ENCODE measurements at regions not wholly inside any gene's neighbourhood (a gene's known extent, or its start where the extent isn't known, plus 50 kb on each side); places are given as distances from the start of the nearest gene placed in this dataset.
"Not testable (repeated sequence)": the region's sequence is repeated elsewhere in the genome, so short reads cannot be mapped to it uniquely, and the experiment has no call there.

- H3K27ac ChIP-seq (ENCODE audit: low read depth, low read length); H3K9me2 ChIP-seq (ENCODE audit: insufficient read depth); intact Hi-C loops (cut with micrococcal nuclease); H3K27me3 ChIP-seq (ENCODE audit: insufficient read depth, low read length); H3K36me3 ChIP-seq (ENCODE audit: control insufficient read depth in 1 of 2, insufficient read depth in 2 of 2, low read length in 2 of 2); H2AFZ ChIP-seq (ENCODE audit: low read depth, low read length, poor library complexity, severe bottlenecking); H3K9me3 ChIP-seq (ENCODE audit: control insufficient read depth in 1 of 2, insufficient read depth in 1 of 2, low read depth in 1 of 2, low read length in 2 of 2); ATAC-seq; H3K9ac ChIP-seq (ENCODE audit: low read length); H4K20me1 ChIP-seq (ENCODE audit: insufficient read depth); H3K4me1 ChIP-seq (ENCODE audit: control insufficient read depth in 1 of 2, insufficient read depth in 2 of 2, low read length in 2 of 2); DNase-seq (ENCODE audit: low read depth, low spot score); H3K79me2 ChIP-seq (ENCODE audit: insufficient read depth, low read length); H3K4me2 ChIP-seq (ENCODE audit: low read length); H3K4me3 ChIP-seq (replicated peaks in 1 of 2; ENCODE audit: low read depth in 1 of 2, low read length in 2 of 2); POLR2A ChIA-PET; BruUV-seq (replicated peaks); CTCF ChIA-PET; RAD21 ChIA-PET (ENCODE audit: low non-redundant PET in 1 of 2, low total read pairs in 2 of 2, uncharacterized antibody in 2 of 2, unreplicated experiment in 2 of 2): not testable (repeated sequence)
- peak; percentile 11; the same call in 1 of the 2 replicates for TF ChIP-seq RAD21 (IDR thresholded peaks at IDR 0.05; ENCODE audit: low read depth)
- TF ChIP-seq CTCF (IDR thresholded peaks at IDR 0.05 in 2 of 3, conservative IDR thresholded peaks at IDR 0.05 in 1 of 3; ENCODE audit: borderline replicate concordance in 1 of 3, insufficient read depth in 1 of 3, low read depth in 2 of 3, low read length in 2 of 3), result 0 out of 6 replicates have a peak, but pooled peaks of 1 of the 3 experiments have one; percentile 7
Measured at GRCh38 chr1:74949348-74949747, 184.8 kb upstream of the LHX8 start.

GRCh38 chr1:74951981-74952380 lies 182.2 kb upstream of the LHX8 start:
- H3K4me2 ChIP-seq (ENCODE audit: low read length); H3K4me3 ChIP-seq (replicated peaks in 1 of 2; ENCODE audit: low read depth in 1 of 2, low read length in 2 of 2); H3K9me2 ChIP-seq (ENCODE audit: insufficient read depth); H2AFZ ChIP-seq (ENCODE audit: low read depth, low read length, poor library complexity, severe bottlenecking); intact Hi-C loops (cut with micrococcal nuclease); CTCF ChIA-PET; H3K79me2 ChIP-seq (ENCODE audit: insufficient read depth, low read length); H3K27ac ChIP-seq (ENCODE audit: low read depth, low read length); H3K4me1 ChIP-seq (ENCODE audit: control insufficient read depth in 1 of 2, insufficient read depth in 2 of 2, low read length in 2 of 2); H4K20me1 ChIP-seq (ENCODE audit: insufficient read depth); RAD21 ChIA-PET (ENCODE audit: low non-redundant PET in 1 of 2, low total read pairs in 2 of 2, uncharacterized antibody in 2 of 2, unreplicated experiment in 2 of 2); H3K27me3 ChIP-seq (ENCODE audit: insufficient read depth, low read length); DNase-seq (ENCODE audit: low read depth, low spot score); H3K36me3 ChIP-seq (ENCODE audit: control insufficient read depth in 1 of 2, insufficient read depth in 2 of 2, low read length in 2 of 2); POLR2A ChIA-PET; ATAC-seq; H3K9me3 ChIP-seq (ENCODE audit: control insufficient read depth in 1 of 2, insufficient read depth in 1 of 2, low read depth in 1 of 2, low read length in 2 of 2); H3K9ac ChIP-seq (ENCODE audit: low read length); BruUV-seq (replicated peaks): not testable (repeated sequence)

All from HCT116 (cell line).